GM12878 (cell line): ENCODE measurements at regions not wholly inside any gene's neighbourhood (a gene's known extent, or its start where the extent isn't known, plus 50 kb on each side); places are given as distances from the start of the nearest gene placed in this dataset.

ENCODE experiments used
- ATAC-seq: fragments of 200-7000 bp; cut with Tn5 transposase; 3 replicates; pipeline ENCODE4 v1.9.1; 2020; ENCODE audit warnings: mild to moderate bottlenecking, moderate library complexity
- BruUV-seq: library from RNA; stranded (reverse); fragments of 400-500 nt; replicated peaks from 2 replicates; lab custom pipeline; 2021; lab: Mats Ljungman, UMichigan
- CTCF ChIA-PET: fragments of 300-600 bp; sonication (Branson Sonifier 250); formaldehyde crosslinking; extraction: SDS; loops from one replicate; lab custom pipeline; 2021; ENCODE audit warnings: inconsistent platforms; lab: Yijun Ruan, JAX
- POLR2A ChIA-PET: fragments of 350-600 bp; formaldehyde crosslinking; extraction: SDS; loops from one replicate; lab custom pipeline; 2021; ENCODE audit warnings: inconsistent platforms; lab: Charles Lee
- RAD21 ChIA-PET: fragments of 300-600 bp; sonication (Branson Sonifier 250); formaldehyde crosslinking; loops from one replicate; lab custom pipeline; 2023; ENCODE audit warnings: antibody characterized with exemption; ENCODE audit not compliant: unreplicated experiment; lab: Charles Lee
- SMC1A ChIA-PET: fragments of 300-600 bp; sonication (Branson Sonifier 250); formaldehyde crosslinking; loops from one replicate; lab custom pipeline; 2023; ENCODE audit not compliant: unreplicated experiment, uncharacterized antibody; lab: Charles Lee
- DNase-seq: peaks from one replicate; pipeline ENCODE4 v3.0.0-alpha.2; 2011; ENCODE audit warnings: low read depth, low spot score
- FAIRE-seq: peaks from 3 replicates; lab custom pipeline; 2011; peaks lifted over from hg19 to GRCh38; lab: Jason Lieb, UNC
- H2AFZ ChIP-seq: 2 replicates; pipeline ENCODE4 v1.6.0; 2011; ENCODE audit warnings: low read depth, low read length, control low read depth; ENCODE audit not compliant: control insufficient read depth
- H3K27ac ChIP-seq: 2 replicates; pipeline ENCODE4 v1.5.1; 2011; ENCODE audit warnings: control low read depth; ENCODE audit not compliant: control insufficient read depth, insufficient read depth
- H3K27me3 ChIP-seq, 2 experiments: replicated peaks in 1 of 2; 2 replicates each; pipeline versions ENCODE4 v1.6.0 to v1.6.1; 2011; ENCODE audit warnings: low read length in 1 of 2; ENCODE audit not compliant: control insufficient read depth in 2 of 2, insufficient read depth in 2 of 2
- H3K36me3 ChIP-seq, 2 experiments: 2 replicates each; pipeline ENCODE4 v1.5.1; 2011; ENCODE audit warnings: low read length in 1 of 2; ENCODE audit not compliant: control insufficient read depth in 2 of 2, insufficient read depth in 2 of 2
- H3K4me1 ChIP-seq: 2 replicates; pipeline ENCODE4 v1.6.1; 2011; ENCODE audit warnings: mild to moderate bottlenecking, low read length, moderate library complexity, mixed read lengths; ENCODE audit not compliant: control insufficient read depth, insufficient read depth
- H3K4me2 ChIP-seq: 2 replicates; pipeline ENCODE4 v1.6.0; 2011; ENCODE audit warnings: control low read depth; ENCODE audit not compliant: control insufficient read depth, insufficient read depth
- H3K4me3 ChIP-seq: fragments of 200-600 bp; sonication (generic); 2 replicates; pipeline ENCODE4 v1.5.1; 2016
- H3K79me2 ChIP-seq: 2 replicates; pipeline ENCODE4 v1.6.0; 2011; ENCODE audit warnings: low read length; ENCODE audit not compliant: control insufficient read depth, insufficient read depth
- H3K9ac ChIP-seq: 2 replicates; pipeline ENCODE4 v1.8.0; 2011; ENCODE audit warnings: low read length, control low read depth, mixed read lengths; ENCODE audit not compliant: control insufficient read depth, insufficient read depth
- H3K9me3 ChIP-seq: replicated peaks from 3 replicates; pipeline ENCODE4 v1.5.1; 2011; ENCODE audit warnings: mild to moderate bottlenecking, low read length; ENCODE audit not compliant: control insufficient read depth, insufficient read depth
- H4K20me1 ChIP-seq: 2 replicates; pipeline ENCODE4 v1.6.0; 2011; ENCODE audit not compliant: control insufficient read depth, insufficient read depth
- BCLAF1 ChIP-seq: fragments of 450-650 bp; IDR thresholded peaks from 2 replicates; pipeline ENCODE4 v1.6.1; 2017; ENCODE audit warnings: antibody characterized with exemption, mild to moderate bottlenecking, moderate library complexity
- CHD4 ChIP-seq: fragments of 200-600 bp; sonication (generic); IDR thresholded peaks from 2 replicates; pipeline ENCODE4 v1.6.1; 2016; ENCODE audit warnings: mild to moderate bottlenecking
- CREB1 ChIP-seq: IDR thresholded peaks from 2 replicates; pipeline ENCODE4 v1.6.1; 2012; ENCODE audit warnings: low read depth, mild to moderate bottlenecking, inconsistent platforms
- E2F8 ChIP-seq: fragments of 450-650 bp; IDR thresholded peaks from 2 replicates; pipeline ENCODE4 v1.6.1; 2018; ENCODE audit warnings: mild to moderate bottlenecking, low read depth, moderate library complexity; ENCODE audit not compliant: partially characterized antibody
- MEF2A ChIP-seq: IDR thresholded peaks from 2 replicates; pipeline ENCODE4 v1.6.1; 2011; ENCODE audit warnings: low read depth, mild to moderate bottlenecking, low read length, moderate library complexity; ENCODE audit not compliant: insufficient read depth
- MXI1 ChIP-seq: fragments of 150-350 bp; IDR thresholded peaks from 2 replicates; pipeline ENCODE4 v1.6.1; 2011; ENCODE audit warnings: low read depth, mild to moderate bottlenecking, inconsistent platforms, low read length, improper control_type of control experiment
- MYB ChIP-seq: fragments of 150-350 bp; IDR thresholded peaks from 2 replicates; pipeline ENCODE4 v1.6.1; 2014; ENCODE audit warnings: mild to moderate bottlenecking, low read depth, low read length, borderline replicate concordance
- NBN ChIP-seq: fragments of 450-650 bp; IDR thresholded peaks from 2 replicates; pipeline ENCODE4 v1.6.1; 2016
- SREBF1 ChIP-seq: IDR thresholded peaks from 2 replicates; pipeline ENCODE4 v1.6.1; 2012; ENCODE audit warnings: mild to moderate bottlenecking, low read length
- TARDBP ChIP-seq: IDR thresholded peaks from 2 replicates; pipeline ENCODE4 v1.6.1; 2016; ENCODE audit warnings: borderline replicate concordance
- YBX1 ChIP-seq: fragments of 450-650 bp; IDR thresholded peaks from 2 replicates; pipeline ENCODE4 v1.6.1; 2016; ENCODE audit warnings: antibody characterized with exemption
- WGBS: methylation state at CpG from one replicate; pipeline ENCODE4 v1.1.6; 2016; ENCODE audit warnings: low lambda C conversion rate; ENCODE audit not compliant: insufficient replicate concordance, insufficient coverage; ENCODE audit errors: missing lambda C conversion rate; 5-methylcytosine and 5-hydroxymethylcytosine counted together
- in situ Hi-C: fragments of 300-500 bp; cut with MboI; formaldehyde crosslinking; loops from 9 replicates; pipeline ENCODE4 v1.14.3; 2018; ENCODE audit warnings: mixed read lengths
- intact Hi-C: fragments of 100-400 bp; cut with micrococcal nuclease; formaldehyde crosslinking; loops from one replicate; pipeline ENCODE4 v1.14.2; 2022; ENCODE audit not compliant: unreplicated experiment

- TF ChIP-seq E2F8 (no peak), NBN (no peak), MYB (no peak), TARDBP (no peak), CHD4 (no peak), CREB1 (no peak)
- TF ChIP-seq, all 136 proteins: peak for 0
These were observed 208.3 kb downstream of the TJP1 start (continued) for GRCh38 chr15:29613951-29614382.

- Histone ChIP-seq H3K4me1 (no peaks in the 10 kb centered on the region), H3K36me3 (no peaks in the 10 kb centered on the region), H3K9me3 (no peaks in the 10 kb centered on the region; the same call in 2 of the 3 replicates), H3K79me2 (no peaks in the 10 kb centered on the region), H3K27ac (no peak overlapping the region), H2AFZ (no peak overlapping the region), H3K4me3 (no peak overlapping the region), H3K4me2 (no peak overlapping the region), H3K27me3 (no peaks in the 10 kb centered on the region), H4K20me1 (no peaks in the 10 kb centered on the region), H3K9ac (no peak overlapping the region)
- ChIA-PET RAD21 (no interaction called here), SMC1A (no interaction called here), POLR2A (no interaction called here), CTCF (interaction anchor here (1.1 kb wide), 1 partner anchor 14 kb away, joined by 4 read pairs; no protein-coding TSS in a partner anchor)
- 25% methylated on average over 5 of the region's 5 CpGs for WGBS
- no TSS peak for BruUV-seq
- intact Hi-C loops (no loop called here), in situ Hi-C loops (no loop called here)
- DNase-seq (no peak), ATAC-seq (no peak), FAIRE-seq (no peak)
- TF ChIP-seq SREBF1 (no peak), MXI1 (no peak), MEF2A (no peak), BCLAF1 (no peak), YBX1 (no peak)
These were observed 209.6 kb downstream of the TJP1 start for GRCh38 chr15:29612701-29613100.
